MM.1S (cell line): ENCODE measurements at regions not wholly inside any gene's neighbourhood (a gene's known extent, or its start where the extent isn't known, plus 50 kb on each side); places are given as distances from the start of the nearest gene placed in this dataset.

Experiments
- DNase-seq: peaks from one replicate; pipeline ENCODE4 v3.0.0-alpha.2; 2015
- H2AFZ ChIP-seq: fragments of 300-600 bp; sonication (generic); 2 replicates; pipeline ENCODE4 v1.6.0; 2016; ENCODE audit warnings: antibody characterized with exemption, low read length
- H3F3A ChIP-seq: fragments of 300-600 bp; sonication (generic); 2 replicates; pipeline ENCODE4 v1.6.1; 2016; ENCODE audit warnings: mild to moderate bottlenecking, antibody characterized with exemption, low read length, moderate library complexity, mixed read lengths; ENCODE audit not compliant: insufficient read depth
- H3K27ac ChIP-seq: fragments of 300-600 bp; sonication (generic); 2 replicates; pipeline ENCODE4 v1.5.1; 2016; ENCODE audit warnings: mild to moderate bottlenecking, low read length
- H3K27me3 ChIP-seq: fragments of 300-600 bp; sonication (generic); replicated peaks from 2 replicates; pipeline ENCODE4 v1.6.0; 2016; ENCODE audit warnings: low read length; ENCODE audit not compliant: insufficient read depth
- H3K36me3 ChIP-seq: fragments of 300-600 bp; sonication (generic); replicated peaks from 2 replicates; pipeline ENCODE4 v1.6.1; 2016; ENCODE audit warnings: mild to moderate bottlenecking, low read length, mixed read lengths; ENCODE audit not compliant: insufficient read depth
- H3K4me1 ChIP-seq: fragments of 300-600 bp; sonication (generic); 2 replicates; pipeline ENCODE4 v1.6.1; 2016; ENCODE audit warnings: low read length, mixed read lengths
- H3K4me2 ChIP-seq: fragments of 300-600 bp; sonication (generic); 2 replicates; pipeline ENCODE4 v1.6.0; 2016; ENCODE audit warnings: low read depth, low read length
- H3K4me3 ChIP-seq: fragments of 300-600 bp; sonication (generic); 2 replicates; pipeline ENCODE4 v1.5.1; 2016; ENCODE audit warnings: low read length, mixed read lengths
- H3K79me2 ChIP-seq: fragments of 300-600 bp; sonication (generic); 2 replicates; pipeline ENCODE4 v1.6.1; 2016; ENCODE audit warnings: mixed run types, low read length, mixed read lengths
- H3K9ac ChIP-seq: fragments of 300-600 bp; sonication (generic); 2 replicates; pipeline ENCODE4 v1.6.1; 2016; ENCODE audit warnings: low read length, mixed read lengths
- H3K9me2 ChIP-seq: fragments of 300-600 bp; sonication (generic); replicated peaks from 2 replicates; pipeline ENCODE4 v1.6.1; 2016; ENCODE audit warnings: mild to moderate bottlenecking, low read length, mixed read lengths; ENCODE audit not compliant: insufficient read depth
- H3K9me3 ChIP-seq: fragments of 300-600 bp; sonication (generic); replicated peaks from 2 replicates; pipeline ENCODE4 v1.6.1; 2016; ENCODE audit warnings: mild to moderate bottlenecking, low read length, mixed read lengths; ENCODE audit not compliant: insufficient read depth
- H4K20me1 ChIP-seq: fragments of 300-600 bp; sonication (generic); 2 replicates; pipeline ENCODE4 v1.6.1; 2016; ENCODE audit warnings: mild to moderate bottlenecking, low read length, moderate library complexity, mixed read lengths; ENCODE audit not compliant: insufficient read depth
- EZH2 ChIP-seq: fragments of 300-600 bp; sonication (generic); optimal IDR thresholded peaks from 2 replicates; pipeline ENCODE3; 2017; ENCODE audit warnings: low read depth, mild to moderate bottlenecking, antibody characterized with exemption, low read length, mixed read lengths
- EZH2phosphoT487 ChIP-seq: fragments of 300-600 bp; sonication (generic); IDR thresholded peaks from 2 replicates; pipeline ENCODE4 v1.6.1; 2018; ENCODE audit warnings: antibody characterized with exemption, low read length
- TF ChIP-seq, protein P1 (sequence below): fragments of 300-600 bp; sonication (generic); IDR thresholded peaks from 2 replicates; pipeline ENCODE4 v1.5.1; 2016; ENCODE audit warnings: antibody characterized with exemption, low read length, mixed read lengths

DNA sequence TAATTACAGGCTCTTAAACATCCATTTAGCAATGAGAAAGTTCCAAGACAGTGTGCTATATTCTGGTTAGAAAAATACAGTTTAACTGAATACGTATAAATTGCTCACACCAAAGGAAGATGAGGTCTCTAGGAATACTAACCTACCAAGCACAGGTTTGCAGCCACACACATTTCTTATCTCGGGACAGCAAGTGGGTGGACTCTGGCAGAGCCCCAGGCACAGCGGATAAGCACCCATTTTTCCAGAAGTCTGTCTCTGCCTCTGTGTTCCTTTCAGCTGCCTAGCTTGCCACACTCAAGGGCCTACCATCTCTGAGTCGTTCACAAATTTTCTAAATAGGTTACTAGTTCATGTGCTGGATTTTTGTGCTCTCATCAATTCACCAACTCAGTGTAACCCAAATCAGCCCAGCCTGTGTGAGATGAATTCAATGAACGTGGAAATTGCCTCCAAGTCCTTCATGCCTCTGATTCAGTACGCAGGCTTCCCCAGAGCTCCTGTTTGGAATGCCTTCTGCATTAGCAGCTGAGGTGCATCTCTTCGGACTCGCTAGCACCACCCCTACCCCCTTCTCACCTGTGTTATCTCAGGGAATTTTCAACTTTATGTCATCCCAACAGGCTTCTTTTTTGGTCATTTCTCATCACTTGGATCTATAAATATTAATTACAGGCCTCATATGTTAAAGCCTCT lies 581.0 kb upstream of the CDH11 start:
- Histone ChIP-seq H3K27me3 (no peaks in the 10 kb centered on the region), H3K27ac (no peak overlapping the region), H3K36me3 (no peaks in the 10 kb centered on the region), H3K79me2 (no peaks in the 10 kb centered on the region), H3K9me2 (no peaks in the 10 kb centered on the region), H3F3A (no peaks in the 10 kb centered on the region), H3K9ac (no peak overlapping the region), H3K4me3 (no peak overlapping the region), H3K4me1 (no peaks in the 10 kb centered on the region), H4K20me1 (no peaks in the 10 kb centered on the region), H2AFZ (no peak overlapping the region), H3K9me3 (no peaks in the 10 kb centered on the region), H3K4me2 (no peak overlapping the region)
- TF ChIP-seq EZH2 = no peak
- TF ChIP-seq, protein P1, sequence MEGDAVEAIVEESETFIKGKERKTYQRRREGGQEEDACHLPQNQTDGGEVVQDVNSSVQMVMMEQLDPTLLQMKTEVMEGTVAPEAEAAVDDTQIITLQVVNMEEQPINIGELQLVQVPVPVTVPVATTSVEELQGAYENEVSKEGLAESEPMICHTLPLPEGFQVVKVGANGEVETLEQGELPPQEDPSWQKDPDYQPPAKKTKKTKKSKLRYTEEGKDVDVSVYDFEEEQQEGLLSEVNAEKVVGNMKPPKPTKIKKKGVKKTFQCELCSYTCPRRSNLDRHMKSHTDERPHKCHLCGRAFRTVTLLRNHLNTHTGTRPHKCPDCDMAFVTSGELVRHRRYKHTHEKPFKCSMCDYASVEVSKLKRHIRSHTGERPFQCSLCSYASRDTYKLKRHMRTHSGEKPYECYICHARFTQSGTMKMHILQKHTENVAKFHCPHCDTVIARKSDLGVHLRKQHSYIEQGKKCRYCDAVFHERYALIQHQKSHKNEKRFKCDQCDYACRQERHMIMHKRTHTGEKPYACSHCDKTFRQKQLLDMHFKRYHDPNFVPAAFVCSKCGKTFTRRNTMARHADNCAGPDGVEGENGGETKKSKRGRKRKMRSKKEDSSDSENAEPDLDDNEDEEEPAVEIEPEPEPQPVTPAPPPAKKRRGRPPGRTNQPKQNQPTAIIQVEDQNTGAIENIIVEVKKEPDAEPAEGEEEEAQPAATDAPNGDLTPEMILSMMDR = no peak
- no peak for TF ChIP-seq EZH2phosphoT487
- no peak for DNase-seq

DNA sequence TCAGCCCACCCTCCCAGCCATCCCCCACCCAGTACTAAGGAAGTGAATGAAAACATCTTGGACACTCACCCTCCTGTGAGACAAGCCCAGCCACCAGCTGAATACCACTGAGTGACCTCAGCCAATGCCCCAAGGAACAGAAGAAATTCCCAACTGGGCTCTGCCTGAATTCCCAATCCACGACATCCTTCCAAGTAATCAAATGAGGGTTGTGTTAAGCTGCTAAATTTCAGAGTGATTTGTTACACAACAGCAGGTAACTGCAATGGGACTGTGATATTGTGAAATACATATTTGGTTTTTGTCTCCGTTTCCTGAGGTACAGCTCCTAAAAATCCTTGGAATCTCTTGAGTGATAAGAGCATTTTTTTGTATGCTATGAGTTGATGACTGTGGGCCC lies 578.7 kb upstream of the CDH11 start:
- TF ChIP-seq EZH2phosphoT487 (no peak), EZH2 (no peak)
- H2AFZ ChIP-seq = no peak overlapping the region
- H3K4me1 ChIP-seq = no peaks in the 10 kb centered on the region
- H3K36me3 ChIP-seq = no peaks in the 10 kb centered on the region
- no peak overlapping the region for H3K9ac ChIP-seq
- H3K27me3 ChIP-seq = no peaks in the 10 kb centered on the region
- DNase-seq = no peak
- H3F3A ChIP-seq = no peaks in the 10 kb centered on the region
- H4K20me1 ChIP-seq = no peaks in the 10 kb centered on the region
- no peak overlapping the region for H3K4me2 ChIP-seq
- H3K4me3 ChIP-seq = no peak overlapping the region
- H3K79me2 ChIP-seq = no peaks in the 10 kb centered on the region
- H3K9me3 ChIP-seq = no peaks in the 10 kb centered on the region
- H3K9me2 ChIP-seq = no peaks in the 10 kb centered on the region
- H3K27ac ChIP-seq = no peak overlapping the region

DNA sequence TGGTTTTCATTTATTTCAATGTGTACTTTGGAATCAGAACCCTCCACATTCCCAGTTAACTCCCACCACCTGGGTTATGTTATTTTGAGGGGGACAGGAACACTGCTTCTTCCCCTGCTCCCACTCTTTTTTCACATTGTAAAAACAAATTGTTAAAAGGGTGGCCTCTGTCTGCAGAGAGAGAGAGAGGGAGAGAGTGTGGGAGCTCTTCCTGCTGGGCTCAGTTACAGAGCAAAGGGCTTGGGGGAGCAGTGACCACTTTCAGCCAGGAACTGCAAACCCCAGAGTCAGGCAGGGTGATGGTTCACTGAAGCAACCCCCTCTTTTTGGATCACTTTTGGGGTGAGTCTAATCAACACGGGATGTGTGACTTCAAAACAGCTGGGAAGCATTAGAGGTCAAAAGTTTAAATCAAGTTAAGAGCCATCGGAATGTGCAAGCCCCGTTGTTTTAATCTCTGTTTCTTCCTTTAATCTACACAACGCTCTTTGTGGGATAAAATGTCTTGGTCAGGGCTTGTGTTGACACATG lies 577.0 kb upstream of the CDH11 start:
- Histone ChIP-seq H3K4me3 (no peak overlapping the region), H3F3A (no peaks in the 10 kb centered on the region), H3K27me3 (no peaks in the 10 kb centered on the region), H3K79me2 (no peaks in the 10 kb centered on the region), H3K9me3 (no peaks in the 10 kb centered on the region), H4K20me1 (no peaks in the 10 kb centered on the region), H3K27ac (no peak overlapping the region), H3K4me2 (no peak overlapping the region), H3K9me2 (no peaks in the 10 kb centered on the region), H3K9ac (no peak overlapping the region), H3K36me3 (no peaks in the 10 kb centered on the region), H3K4me1 (no peaks in the 10 kb centered on the region), H2AFZ (no peak overlapping the region)
- no peak for DNase-seq
- TF ChIP-seq EZH2 = no peak
- TF ChIP-seq, protein P1 = no peak
- TF ChIP-seq EZH2phosphoT487 = no peak

DNA sequence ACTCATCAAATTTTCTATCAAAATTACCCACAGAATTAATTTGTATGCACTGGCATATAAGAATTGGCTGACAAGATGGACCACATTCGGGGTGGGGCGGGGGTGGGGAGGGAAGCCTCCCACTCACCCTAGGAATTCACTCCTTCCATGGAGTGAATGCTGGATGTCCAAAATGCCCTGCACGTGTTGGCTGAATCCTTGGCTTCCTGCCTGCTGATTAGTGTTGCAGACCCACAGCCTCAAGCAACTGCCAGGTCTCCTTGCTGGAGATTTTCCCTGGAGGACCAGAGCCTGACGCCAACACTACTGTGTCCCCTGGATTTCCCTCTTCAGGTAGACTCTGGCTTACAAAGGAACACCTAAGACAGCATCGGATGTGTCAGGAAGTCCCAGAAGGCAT lies 575.7 kb upstream of the CDH11 start:
- Histone ChIP-seq H3K9ac (no peak overlapping the region), H3F3A (no peaks in the 10 kb centered on the region), H3K27me3 (no peaks in the 10 kb centered on the region), H3K27ac (no peak overlapping the region), H4K20me1 (no peaks in the 10 kb centered on the region), H3K4me1 (no peaks in the 10 kb centered on the region), H3K79me2 (no peaks in the 10 kb centered on the region), H2AFZ (no peak overlapping the region), H3K9me2 (no peaks in the 10 kb centered on the region), H3K9me3 (no peaks in the 10 kb centered on the region), H3K36me3 (no peaks in the 10 kb centered on the region), H3K4me2 (no peak overlapping the region), H3K4me3 (no peak overlapping the region)
- TF ChIP-seq, protein P1 = no peak
- TF ChIP-seq EZH2phosphoT487 = no peak
- no peak for TF ChIP-seq EZH2
- DNase-seq = no peak
